Liver (tissue), 3 donors: ENCODE measurements at regions not wholly inside any gene's neighbourhood (a gene's known extent, or its start where the extent isn't known, plus 50 kb on each side); places are given as distances from the start of the nearest gene placed in this dataset.

ENCODE experiments used
- ATF3 ChIP-seq: IDR thresholded peaks from 2 replicates; pipeline ENCODE4 v1.6.1; 2016; ENCODE audit warnings: antibody characterized with exemption
- CTCF ChIP-seq: fragments of 150-350 bp; IDR thresholded peaks from 2 replicates; pipeline ENCODE4 v1.5.1; 2017; ENCODE audit warnings: improper control_type of control experiment, low read depth, low read length; ENCODE audit not compliant: missing input control
- EGR1 ChIP-seq, 2 donors: IDR thresholded peaks; 2 replicates each; pipeline ENCODE4 v1.6.1; 2016 to 2018; ENCODE audit warnings: antibody characterized with exemption in 2 of 2, low read depth in 2 of 2
- GABPA ChIP-seq, 2 donors: IDR thresholded peaks in 1 of 2; conservative IDR thresholded peaks in 1 of 2; 2 replicates each; pipeline ENCODE4 v1.6.1; 2016; ENCODE audit warnings: antibody characterized with exemption in 2 of 2, mild to moderate bottlenecking in 1 of 2, moderate library complexity in 1 of 2
- MAX ChIP-seq: IDR thresholded peaks from 2 replicates; pipeline ENCODE4 v1.6.1; 2016; ENCODE audit warnings: antibody characterized with exemption
- NR2F2 ChIP-seq: IDR thresholded peaks from 2 replicates; pipeline ENCODE4 v1.6.1; 2016; ENCODE audit warnings: antibody characterized with exemption
- REST ChIP-seq: IDR thresholded peaks from 2 replicates; pipeline ENCODE4 v1.6.1; 2016; ENCODE audit warnings: antibody characterized with exemption, mild to moderate bottlenecking
- TAF1 ChIP-seq: conservative IDR thresholded peaks from 2 replicates; pipeline ENCODE4 v1.6.1; 2016; ENCODE audit warnings: antibody characterized with exemption, mild to moderate bottlenecking
- YY1 ChIP-seq: IDR thresholded peaks from 2 replicates; pipeline ENCODE4 v1.6.1; 2016; ENCODE audit warnings: antibody characterized with exemption, mild to moderate bottlenecking
- ZBTB33 ChIP-seq: IDR thresholded peaks from 2 replicates; pipeline ENCODE4 v1.6.1; 2016; ENCODE audit warnings: antibody characterized with exemption
- donor health status: healthy.
- donor health status: healthy.

- TF ChIP-seq CTCF (no peak), ATF3 (no peak), REST (no peak), TAF1 (no peak), ZBTB33 (no peak), MAX (no peak), GABPA (IDR thresholded peaks at IDR 0.05 in 1 of 2, conservative IDR thresholded peaks at IDR 0.05 in 1 of 2) (no peak), NR2F2 (no peak), EGR1 (IDR thresholded peaks at IDR 0.05; ENCODE audit: low read depth in 2 of 2) (no peak), YY1 (no peak)
Measured at GRCh38 chr12:131357920-131358319, 353.0 kb upstream of the SFSWAP start.
